Liver (tissue), 8 donors: ENCODE measurements at regions not wholly inside any gene's neighbourhood (a gene's known extent, or its start where the extent isn't known, plus 50 kb on each side); places are given as distances from the start of the nearest gene placed in this dataset.

Source experiments
- DNase-seq: peaks from one replicate; pipeline ENCODE4 v3.0.0-alpha.2; 2017; ENCODE audit warnings: low spot score
- H3K27ac ChIP-seq, 2 donors: one replicate each; pipeline ENCODE4 v1.7.0; 2013; ENCODE audit warnings: inconsistent platforms in 2 of 2, low read length in 2 of 2, control low read depth in 1 of 2, low read depth in 1 of 2, mild to moderate bottlenecking in 1 of 2
- H3K27me3 ChIP-seq, 4 donors: one replicate each; pipeline versions ENCODE4 v1.6.1 to v1.7.0; 2013; ENCODE audit warnings: low read length in 3 of 4, inconsistent platforms in 1 of 4, mild to moderate bottlenecking in 1 of 4, moderate library complexity in 1 of 4; ENCODE audit not compliant: control insufficient read depth in 4 of 4, insufficient read depth in 4 of 4
- H3K36me3 ChIP-seq, 4 donors: one replicate each; pipeline versions ENCODE4 v1.6.1 to v1.7.0; 2013; ENCODE audit warnings: low read length in 3 of 4, mild to moderate bottlenecking in 3 of 4, low read depth in 1 of 4, moderate library complexity in 1 of 4; ENCODE audit not compliant: control insufficient read depth in 4 of 4, insufficient read depth in 3 of 4
- H3K4me1 ChIP-seq, 4 donors: one replicate each; pipeline versions ENCODE4 v1.6.1 to v1.7.0; 2013; ENCODE audit warnings: low read length in 3 of 4, mild to moderate bottlenecking in 3 of 4, moderate library complexity in 1 of 4; ENCODE audit not compliant: control insufficient read depth in 4 of 4, insufficient read depth in 4 of 4
- H3K4me3 ChIP-seq, 3 donors: one replicate each; pipeline versions ENCODE4 v1.6.1 to v1.7.0; 2013; ENCODE audit warnings: low read length in 3 of 3, control low read depth in 1 of 3, low read depth in 1 of 3, mild to moderate bottlenecking in 1 of 3
- H3K9ac ChIP-seq, 2 donors: one replicate each; pipeline ENCODE4 v1.7.0; 2013; ENCODE audit warnings: low read length in 2 of 2, mild to moderate bottlenecking in 2 of 2, moderate library complexity in 2 of 2, control low read depth in 1 of 2, low read depth in 1 of 2
- H3K9me3 ChIP-seq, 4 donors: one replicate each; pipeline versions ENCODE4 v1.6.1 to v1.7.0; 2013; ENCODE audit warnings: low read length in 3 of 4; ENCODE audit not compliant: control insufficient read depth in 4 of 4
- EGR1 ChIP-seq, 2 donors: IDR thresholded peaks; 2 replicates each; pipeline ENCODE4 v1.6.1; 2016 to 2018; ENCODE audit warnings: antibody characterized with exemption in 2 of 2, low read depth in 2 of 2
- FOXA1 ChIP-seq: IDR thresholded peaks from 2 replicates; pipeline ENCODE4 v1.6.1; 2016; ENCODE audit warnings: antibody characterized with exemption
- FOXA2 ChIP-seq: IDR thresholded peaks from 2 replicates; pipeline ENCODE4 v1.6.1; 2016; ENCODE audit warnings: antibody characterized with exemption
- GABPA ChIP-seq, 2 donors: IDR thresholded peaks in 1 of 2; conservative IDR thresholded peaks in 1 of 2; 2 replicates each; pipeline ENCODE4 v1.6.1; 2016; ENCODE audit warnings: antibody characterized with exemption in 2 of 2, mild to moderate bottlenecking in 1 of 2, moderate library complexity in 1 of 2
- HNF4A ChIP-seq, 2 donors: conservative IDR thresholded peaks; 2 replicates each; pipeline ENCODE4 v1.6.1; 2016; ENCODE audit warnings: antibody characterized with exemption in 2 of 2, mild to moderate bottlenecking in 2 of 2
- HNF4G ChIP-seq: IDR thresholded peaks from 2 replicates; pipeline ENCODE4 v1.6.1; 2016; ENCODE audit warnings: antibody characterized with exemption
- JUND ChIP-seq, 2 donors: IDR thresholded peaks; 2 replicates each; pipeline ENCODE4 v1.6.1; 2016; ENCODE audit warnings: antibody characterized with exemption in 2 of 2
- NR2F2 ChIP-seq: IDR thresholded peaks from 2 replicates; pipeline ENCODE4 v1.6.1; 2016; ENCODE audit warnings: antibody characterized with exemption
- RAD21 ChIP-seq, 2 donors: IDR thresholded peaks; 2 replicates each; pipeline ENCODE4 v1.6.1; 2016; ENCODE audit warnings: antibody characterized with exemption in 2 of 2, mild to moderate bottlenecking in 2 of 2
- RXRA ChIP-seq, 2 donors: IDR thresholded peaks; 2 replicates each; pipeline ENCODE4 v1.6.1; 2017 to 2018; ENCODE audit warnings: antibody characterized with exemption in 2 of 2, mild to moderate bottlenecking in 1 of 2
- SP1 ChIP-seq: IDR thresholded peaks from 2 replicates; pipeline ENCODE4 v1.6.1; 2018; ENCODE audit warnings: antibody characterized with exemption, mild to moderate bottlenecking
- TAF1 ChIP-seq: conservative IDR thresholded peaks from 2 replicates; pipeline ENCODE4 v1.6.1; 2016; ENCODE audit warnings: antibody characterized with exemption, mild to moderate bottlenecking
- YY1 ChIP-seq: IDR thresholded peaks from 2 replicates; pipeline ENCODE4 v1.6.1; 2016; ENCODE audit warnings: antibody characterized with exemption, mild to moderate bottlenecking
- WGBS: extraction: QIAGEN DNeasy Blood & Tissue Kit; methylation state at CpG from one replicate; pipeline ENCODE4 v1.1.7; 2013; 5-methylcytosine and 5-hydroxymethylcytosine counted together
- TF ChIP-seq, protein P1 (sequence below): fragments of 150-350 bp; IDR thresholded peaks from 2 replicates; pipeline ENCODE4 v1.5.1; 2017; ENCODE audit warnings: improper control_type of control experiment, low read depth, low read length; ENCODE audit not compliant: missing input control
- TF ChIP-seq, protein P2 (sequence below): IDR thresholded peaks from 2 replicates; pipeline ENCODE4 v1.6.1; 2016; ENCODE audit warnings: antibody characterized with exemption, mild to moderate bottlenecking
- TF ChIP-seq, protein P3 (sequence below): IDR thresholded peaks from 2 replicates; pipeline ENCODE4 v1.6.1; 2016; ENCODE audit warnings: antibody characterized with exemption
- TF ChIP-seq, protein P4 (sequence below): IDR thresholded peaks from 2 replicates; pipeline ENCODE4 v1.6.1; 2016; ENCODE audit warnings: antibody characterized with exemption
- TF ChIP-seq, protein P5 (sequence below): IDR thresholded peaks from 2 replicates; pipeline ENCODE4 v1.6.1; 2016; ENCODE audit warnings: antibody characterized with exemption
- donor health status: healthy.
- donor health status: healthy.
- donor health status: healthy.
- donor health status: healthy.
- donor health status: healthy.

DNA sequence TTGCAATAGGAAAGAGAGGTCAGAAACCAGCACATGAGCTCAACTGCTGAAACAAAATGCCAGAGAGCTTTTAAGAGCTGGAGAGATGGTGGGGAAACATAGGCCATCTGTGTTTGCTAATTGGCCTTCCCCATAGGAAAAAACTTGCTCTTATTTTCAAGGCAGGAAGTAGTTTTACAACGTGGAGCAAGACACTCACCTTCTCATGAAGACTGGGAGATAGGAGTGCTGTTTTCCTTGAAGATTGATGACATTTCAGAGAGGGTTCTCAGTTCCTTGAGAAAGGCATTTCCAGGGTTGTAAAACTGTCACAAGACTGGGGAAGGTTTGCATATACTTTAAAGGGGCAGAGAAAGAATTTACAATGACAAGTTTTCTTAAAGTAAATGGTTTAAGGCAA, 586.3 kb upstream of the RAG2 start:
- Histone ChIP-seq H3K9me3 (peaks cover 0 to 4% (median 0%) of the 10 kb centered on the region in 4 donors), H3K4me1 (no peaks in the 10 kb centered on the region), H3K4me3 (no peak overlapping the region), H3K36me3 (no peaks in the 10 kb centered on the region), H3K27me3 (peaks cover 0 to 2% (median 0%) of the 10 kb centered on the region in 4 donors), H3K27ac (no peak overlapping the region), H3K9ac (no peak overlapping the region)
- DNase-seq = no peak
- 6% methylated on average over 1 of the region's 1 CpG for WGBS
- TF ChIP-seq EGR1 (IDR thresholded peaks at IDR 0.05; ENCODE audit: low read depth in 2 of 2) = no peak
- TF ChIP-seq, protein P1, sequence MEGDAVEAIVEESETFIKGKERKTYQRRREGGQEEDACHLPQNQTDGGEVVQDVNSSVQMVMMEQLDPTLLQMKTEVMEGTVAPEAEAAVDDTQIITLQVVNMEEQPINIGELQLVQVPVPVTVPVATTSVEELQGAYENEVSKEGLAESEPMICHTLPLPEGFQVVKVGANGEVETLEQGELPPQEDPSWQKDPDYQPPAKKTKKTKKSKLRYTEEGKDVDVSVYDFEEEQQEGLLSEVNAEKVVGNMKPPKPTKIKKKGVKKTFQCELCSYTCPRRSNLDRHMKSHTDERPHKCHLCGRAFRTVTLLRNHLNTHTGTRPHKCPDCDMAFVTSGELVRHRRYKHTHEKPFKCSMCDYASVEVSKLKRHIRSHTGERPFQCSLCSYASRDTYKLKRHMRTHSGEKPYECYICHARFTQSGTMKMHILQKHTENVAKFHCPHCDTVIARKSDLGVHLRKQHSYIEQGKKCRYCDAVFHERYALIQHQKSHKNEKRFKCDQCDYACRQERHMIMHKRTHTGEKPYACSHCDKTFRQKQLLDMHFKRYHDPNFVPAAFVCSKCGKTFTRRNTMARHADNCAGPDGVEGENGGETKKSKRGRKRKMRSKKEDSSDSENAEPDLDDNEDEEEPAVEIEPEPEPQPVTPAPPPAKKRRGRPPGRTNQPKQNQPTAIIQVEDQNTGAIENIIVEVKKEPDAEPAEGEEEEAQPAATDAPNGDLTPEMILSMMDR = no peak
- no peak for TF ChIP-seq RXRA (IDR thresholded peaks at IDR 0.05)
- TF ChIP-seq HNF4A (conservative IDR thresholded peaks at IDR 0.05) = no peak
- TF ChIP-seq, protein P2, sequence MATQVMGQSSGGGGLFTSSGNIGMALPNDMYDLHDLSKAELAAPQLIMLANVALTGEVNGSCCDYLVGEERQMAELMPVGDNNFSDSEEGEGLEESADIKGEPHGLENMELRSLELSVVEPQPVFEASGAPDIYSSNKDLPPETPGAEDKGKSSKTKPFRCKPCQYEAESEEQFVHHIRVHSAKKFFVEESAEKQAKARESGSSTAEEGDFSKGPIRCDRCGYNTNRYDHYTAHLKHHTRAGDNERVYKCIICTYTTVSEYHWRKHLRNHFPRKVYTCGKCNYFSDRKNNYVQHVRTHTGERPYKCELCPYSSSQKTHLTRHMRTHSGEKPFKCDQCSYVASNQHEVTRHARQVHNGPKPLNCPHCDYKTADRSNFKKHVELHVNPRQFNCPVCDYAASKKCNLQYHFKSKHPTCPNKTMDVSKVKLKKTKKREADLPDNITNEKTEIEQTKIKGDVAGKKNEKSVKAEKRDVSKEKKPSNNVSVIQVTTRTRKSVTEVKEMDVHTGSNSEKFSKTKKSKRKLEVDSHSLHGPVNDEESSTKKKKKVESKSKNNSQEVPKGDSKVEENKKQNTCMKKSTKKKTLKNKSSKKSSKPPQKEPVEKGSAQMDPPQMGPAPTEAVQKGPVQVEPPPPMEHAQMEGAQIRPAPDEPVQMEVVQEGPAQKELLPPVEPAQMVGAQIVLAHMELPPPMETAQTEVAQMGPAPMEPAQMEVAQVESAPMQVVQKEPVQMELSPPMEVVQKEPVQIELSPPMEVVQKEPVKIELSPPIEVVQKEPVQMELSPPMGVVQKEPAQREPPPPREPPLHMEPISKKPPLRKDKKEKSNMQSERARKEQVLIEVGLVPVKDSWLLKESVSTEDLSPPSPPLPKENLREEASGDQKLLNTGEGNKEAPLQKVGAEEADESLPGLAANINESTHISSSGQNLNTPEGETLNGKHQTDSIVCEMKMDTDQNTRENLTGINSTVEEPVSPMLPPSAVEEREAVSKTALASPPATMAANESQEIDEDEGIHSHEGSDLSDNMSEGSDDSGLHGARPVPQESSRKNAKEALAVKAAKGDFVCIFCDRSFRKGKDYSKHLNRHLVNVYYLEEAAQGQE = no peak
- TF ChIP-seq JUND (IDR thresholded peaks at IDR 0.05) = no peak
- TF ChIP-seq, protein P3, sequence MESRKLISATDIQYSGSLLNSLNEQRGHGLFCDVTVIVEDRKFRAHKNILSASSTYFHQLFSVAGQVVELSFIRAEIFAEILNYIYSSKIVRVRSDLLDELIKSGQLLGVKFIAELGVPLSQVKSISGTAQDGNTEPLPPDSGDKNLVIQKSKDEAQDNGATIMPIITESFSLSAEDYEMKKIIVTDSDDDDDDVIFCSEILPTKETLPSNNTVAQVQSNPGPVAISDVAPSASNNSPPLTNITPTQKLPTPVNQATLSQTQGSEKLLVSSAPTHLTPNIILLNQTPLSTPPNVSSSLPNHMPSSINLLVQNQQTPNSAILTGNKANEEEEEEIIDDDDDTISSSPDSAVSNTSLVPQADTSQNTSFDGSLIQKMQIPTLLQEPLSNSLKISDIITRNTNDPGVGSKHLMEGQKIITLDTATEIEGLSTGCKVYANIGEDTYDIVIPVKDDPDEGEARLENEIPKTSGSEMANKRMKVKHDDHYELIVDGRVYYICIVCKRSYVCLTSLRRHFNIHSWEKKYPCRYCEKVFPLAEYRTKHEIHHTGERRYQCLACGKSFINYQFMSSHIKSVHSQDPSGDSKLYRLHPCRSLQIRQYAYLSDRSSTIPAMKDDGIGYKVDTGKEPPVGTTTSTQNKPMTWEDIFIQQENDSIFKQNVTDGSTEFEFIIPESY = no peak
- TF ChIP-seq HNF4G = no peak
- no peak for TF ChIP-seq FOXA2
- TF ChIP-seq, protein P4, sequence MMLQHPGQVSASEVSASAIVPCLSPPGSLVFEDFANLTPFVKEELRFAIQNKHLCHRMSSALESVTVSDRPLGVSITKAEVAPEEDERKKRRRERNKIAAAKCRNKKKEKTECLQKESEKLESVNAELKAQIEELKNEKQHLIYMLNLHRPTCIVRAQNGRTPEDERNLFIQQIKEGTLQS = no peak
- no peak for TF ChIP-seq YY1
- no peak for TF ChIP-seq GABPA (IDR thresholded peaks at IDR 0.05 in 1 of 2, conservative IDR thresholded peaks at IDR 0.05 in 1 of 2)
- TF ChIP-seq SP1 = no peak
- TF ChIP-seq, protein P5, sequence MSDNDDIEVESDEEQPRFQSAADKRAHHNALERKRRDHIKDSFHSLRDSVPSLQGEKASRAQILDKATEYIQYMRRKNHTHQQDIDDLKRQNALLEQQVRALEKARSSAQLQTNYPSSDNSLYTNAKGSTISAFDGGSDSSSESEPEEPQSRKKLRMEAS = no peak
- TF ChIP-seq TAF1 = no peak
- no peak for TF ChIP-seq RAD21 (IDR thresholded peaks at IDR 0.05)
- no peak for TF ChIP-seq FOXA1

DNA sequence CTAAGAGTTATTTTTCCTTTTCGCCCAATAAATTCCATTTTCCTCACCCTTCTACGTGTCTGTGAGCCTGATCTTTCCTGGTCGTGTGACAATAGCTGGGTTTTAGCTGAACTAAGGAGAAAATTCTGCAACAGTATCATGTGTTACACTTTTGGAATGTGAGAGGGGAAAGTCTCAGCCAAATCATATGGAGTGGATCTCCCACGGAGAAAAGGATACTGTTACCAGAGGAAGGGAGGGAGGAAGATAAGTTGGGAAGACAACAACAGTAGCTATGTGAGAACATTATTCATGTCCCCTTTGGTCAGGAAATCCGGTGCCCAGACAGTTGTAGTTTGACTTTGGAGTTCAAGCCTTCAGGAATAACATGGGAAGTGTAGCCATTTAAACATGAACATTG, 584.0 kb upstream of the RAG2 start:
- Histone ChIP-seq H3K9ac (no peak overlapping the region), H3K4me3 (no peak overlapping the region), H3K36me3 (no peaks in the 10 kb centered on the region), H3K4me1 (no peaks in the 10 kb centered on the region), H3K9me3 (peaks cover 0 to 4% (median 0%) of the 10 kb centered on the region in 4 donors), H3K27me3 (peaks cover 0 to 2% (median 0%) of the 10 kb centered on the region in 4 donors), H3K27ac (no peak overlapping the region)
- no peak for DNase-seq
- 54% methylated on average over 5 of the region's 5 CpGs for WGBS
- no peak for TF ChIP-seq NR2F2
- no peak for TF ChIP-seq EGR1 (IDR thresholded peaks at IDR 0.05; ENCODE audit: low read depth in 2 of 2)
- TF ChIP-seq SP1 = no peak
- no peak for TF ChIP-seq FOXA2
- no peak for TF ChIP-seq GABPA (IDR thresholded peaks at IDR 0.05 in 1 of 2, conservative IDR thresholded peaks at IDR 0.05 in 1 of 2)
- TF ChIP-seq RAD21 (IDR thresholded peaks at IDR 0.05) = no peak
- TF ChIP-seq, protein P4 = no peak
- TF ChIP-seq, protein P5 = no peak
- TF ChIP-seq HNF4A (conservative IDR thresholded peaks at IDR 0.05) = no peak
- no peak for TF ChIP-seq YY1
- TF ChIP-seq JUND (IDR thresholded peaks at IDR 0.05) = no peak
- TF ChIP-seq RXRA (IDR thresholded peaks at IDR 0.05) = no peak
- TF ChIP-seq, protein P1 = no peak
- TF ChIP-seq, protein P3 = no peak
